ENCODE measurements at regions not wholly inside any gene's neighbourhood (a gene's known extent, or its start where the extent isn't known, plus 50 kb on each side); places are given as distances from the start of the nearest gene placed in this dataset.

- no peaks in the 10 kb centered on the region for H3K27me3 ChIP-seq (ENCODE audit: insufficient read depth, low read depth, low read length)
- H4K20me1 ChIP-seq (ENCODE audit: insufficient read depth): no peaks in the 10 kb centered on the region
- no peak overlapping the region for H2AFZ ChIP-seq (ENCODE audit: low read depth, low read length)
- H3K9ac ChIP-seq (ENCODE audit: low read length): no peak overlapping the region
- no peaks in the 10 kb centered on the region for H3K9me2 ChIP-seq (ENCODE audit: insufficient read depth, low read length)
- H3K79me2 ChIP-seq (replicated peaks; ENCODE audit: insufficient read depth, low read length): no peaks in the 10 kb centered on the region
- H3K4me2 ChIP-seq (ENCODE audit: low read length): no peak overlapping the region
- no peaks in the 10 kb centered on the region for H3K36me3 ChIP-seq (ENCODE audit: insufficient read depth, low read length)
- no peak overlapping the region for H3K27ac ChIP-seq (ENCODE audit: low read length)
- TF ChIP-seq SMC3 (conservative IDR thresholded peaks at IDR 0.05; ENCODE audit: poor library complexity) (no peak), MXI1 (conservative IDR thresholded peaks at IDR 0.05; ENCODE audit: poor library complexity, severe bottlenecking) (no peak)
- no peaks in the 10 kb centered on the region for H3K9me3 ChIP-seq (ENCODE audit: low read length)
- no peak overlapping the region for H3K4me3 ChIP-seq (ENCODE audit: low read length)
- no peaks in the 10 kb centered on the region for H3F3A ChIP-seq (ENCODE audit: insufficient read depth, low read length, poor library complexity, severe bottlenecking)
Observed at GRCh38 chr6:45807311-45808041, 208.2 kb downstream of the CLIC5 start.

GRCh38 chr6:45806172-45806571, 209.5 kb downstream of the CLIC5 start:
- Histone ChIP-seq H3K9me2 (ENCODE audit: insufficient read depth, low read length) (no peaks in the 10 kb centered on the region), H3K4me2 (ENCODE audit: low read length) (no peak overlapping the region), H3F3A (ENCODE audit: insufficient read depth, low read length, poor library complexity, severe bottlenecking) (no peaks in the 10 kb centered on the region), H4K20me1 (ENCODE audit: insufficient read depth) (no peaks in the 10 kb centered on the region), H3K27ac (ENCODE audit: low read length) (no peak overlapping the region), H3K36me3 (ENCODE audit: insufficient read depth, low read length) (no peaks in the 10 kb centered on the region), H3K4me3 (ENCODE audit: low read length) (no peak overlapping the region), H3K79me2 (replicated peaks; ENCODE audit: insufficient read depth, low read length) (no peaks in the 10 kb centered on the region), H2AFZ (ENCODE audit: low read depth, low read length) (no peak overlapping the region), H3K9ac (ENCODE audit: low read length) (no peak overlapping the region), H3K9me3 (ENCODE audit: low read length) (no peaks in the 10 kb centered on the region), H3K27me3 (ENCODE audit: insufficient read depth, low read depth, low read length) (no peaks in the 10 kb centered on the region)
- TF ChIP-seq EP300 (conservative IDR thresholded peaks at IDR 0.05; ENCODE audit: poor library complexity, severe bottlenecking) (no peak), TAF1 (IDR thresholded peaks at IDR 0.05; ENCODE audit: low read depth) (no peak), POLR2AphosphoS5 (IDR thresholded peaks at IDR 0.05) (no peak), RAD21 (conservative IDR thresholded peaks at IDR 0.05) (no peak), EZH2 (IDR thresholded peaks at IDR 0.05; ENCODE audit: borderline replicate concordance, insufficient read depth, low read length, poor library complexity, severe bottlenecking) (no peak)

GRCh38 chr6:45803071-45803470, 212.6 kb downstream of the CLIC5 start:
- TF ChIP-seq REST (IDR thresholded peaks at IDR 0.05; ENCODE audit: borderline replicate concordance) (no peak), EZH2 (IDR thresholded peaks at IDR 0.05; ENCODE audit: borderline replicate concordance, insufficient read depth, low read length, poor library complexity, severe bottlenecking) (no peak), TAF1 (IDR thresholded peaks at IDR 0.05; ENCODE audit: low read depth) (no peak), MXI1 (conservative IDR thresholded peaks at IDR 0.05; ENCODE audit: poor library complexity, severe bottlenecking) (no peak), RAD21 (conservative IDR thresholded peaks at IDR 0.05) (no peak)
- H3K27ac ChIP-seq (ENCODE audit: low read length): no peak overlapping the region
- no peaks in the 10 kb centered on the region for H3K27me3 ChIP-seq (ENCODE audit: insufficient read depth, low read depth, low read length)
- no peaks in the 10 kb centered on the region for H3K36me3 ChIP-seq (ENCODE audit: insufficient read depth, low read length)
- H3F3A ChIP-seq (ENCODE audit: insufficient read depth, low read length, poor library complexity, severe bottlenecking): no peaks in the 10 kb centered on the region
- H3K9me2 ChIP-seq (ENCODE audit: insufficient read depth, low read length): no peaks in the 10 kb centered on the region
- no peaks in the 10 kb centered on the region for H3K79me2 ChIP-seq (replicated peaks; ENCODE audit: insufficient read depth, low read length)
- H3K9me3 ChIP-seq (ENCODE audit: low read length): no peaks in the 10 kb centered on the region
- no peak overlapping the region for H3K4me3 ChIP-seq (ENCODE audit: low read length)
- H4K20me1 ChIP-seq (ENCODE audit: insufficient read depth): no peaks in the 10 kb centered on the region
- H3K9ac ChIP-seq (ENCODE audit: low read length): no peak overlapping the region
- no peak overlapping the region for H2AFZ ChIP-seq (ENCODE audit: low read depth, low read length)
- H3K4me2 ChIP-seq (ENCODE audit: low read length): no peak overlapping the region
